ENCODE measurements at regions not wholly inside any gene's neighbourhood (a gene's known extent, or its start where the extent isn't known, plus 50 kb on each side); places are given as distances from the start of the nearest gene placed in this dataset.

DNA sequence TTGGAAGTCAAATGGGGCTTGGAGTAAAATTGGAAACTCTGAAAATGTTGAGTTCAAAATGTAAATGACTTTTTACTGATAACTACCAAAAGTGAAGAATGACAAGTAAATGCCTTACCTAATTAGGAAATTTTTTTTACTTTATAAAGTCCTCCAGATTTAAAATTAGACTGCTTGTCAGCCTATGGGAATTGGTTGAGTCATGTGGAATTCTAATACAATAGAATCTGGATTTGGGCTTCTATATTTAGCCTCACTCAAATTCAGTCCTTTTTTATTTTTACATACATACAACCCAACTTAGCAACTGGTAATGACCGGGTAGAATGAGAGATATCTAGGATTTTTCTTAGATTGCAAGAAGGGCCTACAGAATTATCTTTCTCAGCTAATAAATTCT lies 158.9 kb upstream of the CADPS start:
- Histone ChIP-seq H3K4me3 (ENCODE audit: low read length) (no peak overlapping the region), H3K27ac (ENCODE audit: low read depth, low read length) (no peak overlapping the region), H3K27me3 (ENCODE audit: control insufficient read depth in 2 of 2, insufficient read depth in 2 of 2, low read length in 2 of 2) (no peaks in the 10 kb centered on the region), H3K36me3 (ENCODE audit: control insufficient read depth in 2 of 3, insufficient read depth in 3 of 3, low read length in 3 of 3) (no peaks in the 10 kb centered on the region), H3K9me3 (ENCODE audit: control insufficient read depth in 2 of 3, low read length in 3 of 3) (no peaks in the 10 kb centered on the region), H3K4me1 (ENCODE audit: control insufficient read depth in 2 of 2, insufficient read depth in 2 of 2, low read length in 2 of 2) (no peaks in the 10 kb centered on the region)
- ATAC-seq (no peak), DNase-seq (no peak)
- POLR2A ChIA-PET = no interaction called here
- Mint-ChIP-seq H3K27me3 (no peaks in the 10 kb centered on the region), H3K36me3 (no peaks in the 10 kb centered on the region), H3K27ac (no peak overlapping the region), H3K9me3 (peaks cover 0 to 10% (median 5%) of the 10 kb centered on the region in 11 donors), H3K4me1 (no peaks in the 10 kb centered on the region), H3K4me3 (no peak overlapping the region)
- intact Hi-C loops (cut with micrococcal nuclease) = no loop called here
- CTCF ChIA-PET = no interaction called here

DNA sequence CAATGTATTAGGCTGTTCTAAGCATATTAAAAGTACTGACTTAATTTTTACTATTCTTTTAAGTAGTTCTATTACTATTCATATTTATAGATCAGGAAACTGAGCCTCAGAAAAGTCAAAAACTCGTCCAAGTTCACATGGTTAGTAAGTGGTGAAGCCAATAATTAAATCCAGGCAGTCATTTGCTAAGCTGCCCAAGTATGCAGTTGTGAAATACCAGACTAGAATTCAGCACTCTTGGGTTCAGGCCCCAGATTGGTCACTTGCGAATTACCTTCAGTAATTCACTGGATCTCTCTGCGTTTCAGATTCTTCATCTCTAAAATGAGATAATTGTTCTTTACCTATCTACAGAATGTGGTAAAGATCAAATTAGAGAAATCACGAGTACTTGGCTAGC lies 161.9 kb upstream of the CADPS start:
- Mint-ChIP-seq H3K9me3 (peaks cover 0 to 8% (median 1%) of the 10 kb centered on the region in 11 donors), H3K27ac (no peak overlapping the region), H3K36me3 (no peaks in the 10 kb centered on the region), H3K4me1 (no peaks in the 10 kb centered on the region), H3K4me3 (no peak overlapping the region), H3K27me3 (no peaks in the 10 kb centered on the region)
- Histone ChIP-seq H3K9me3 (ENCODE audit: control insufficient read depth in 2 of 3, low read length in 3 of 3) (no peaks in the 10 kb centered on the region), H3K4me3 (ENCODE audit: low read length) (no peak overlapping the region), H3K27me3 (ENCODE audit: control insufficient read depth in 2 of 2, insufficient read depth in 2 of 2, low read length in 2 of 2) (no peaks in the 10 kb centered on the region), H3K4me1 (ENCODE audit: control insufficient read depth in 2 of 2, insufficient read depth in 2 of 2, low read length in 2 of 2) (no peaks in the 10 kb centered on the region), H3K27ac (ENCODE audit: low read depth, low read length) (no peak overlapping the region), H3K36me3 (ENCODE audit: control insufficient read depth in 2 of 3, insufficient read depth in 3 of 3, low read length in 3 of 3) (no peaks in the 10 kb centered on the region)
- CTCF ChIA-PET = no interaction called here
- intact Hi-C loops (cut with micrococcal nuclease) = no loop called here
- POLR2A ChIA-PET = no interaction called here
- DNase-seq (no peak), ATAC-seq (no peak)

DNA sequence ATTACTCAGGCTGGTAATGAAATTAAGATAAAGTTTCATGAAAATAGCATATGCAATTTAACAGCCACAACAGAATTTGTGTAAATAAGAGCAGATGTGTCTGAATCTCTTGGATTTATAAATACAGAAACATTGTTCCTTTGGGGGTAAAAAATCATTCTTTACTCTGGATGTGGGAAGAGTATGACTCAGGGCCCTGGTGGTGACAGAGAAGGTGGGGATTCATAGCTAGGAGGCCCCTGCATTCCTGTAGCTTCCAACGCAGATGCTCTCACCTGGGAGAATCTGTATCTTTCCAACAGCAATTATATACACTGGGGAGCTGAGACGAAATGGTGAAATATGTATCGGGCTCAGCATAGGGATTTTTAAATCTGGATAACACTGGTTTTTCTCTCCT lies 167.6 kb upstream of the CADPS start:
- Histone ChIP-seq H3K36me3 (ENCODE audit: control insufficient read depth in 2 of 3, insufficient read depth in 3 of 3, low read length in 3 of 3) (no peaks in the 10 kb centered on the region), H3K27ac (ENCODE audit: low read depth, low read length) (no peak overlapping the region), H3K27me3 (ENCODE audit: control insufficient read depth in 2 of 2, insufficient read depth in 2 of 2, low read length in 2 of 2) (no peaks in the 10 kb centered on the region), H3K4me3 (ENCODE audit: low read length) (no peak overlapping the region), H3K9me3 (ENCODE audit: control insufficient read depth in 2 of 3, low read length in 3 of 3) (no peaks in the 10 kb centered on the region), H3K4me1 (ENCODE audit: control insufficient read depth in 2 of 2, insufficient read depth in 2 of 2, low read length in 2 of 2) (no peaks in the 10 kb centered on the region)
- Mint-ChIP-seq H3K9me3 (peaks cover 0 to 14% (median 5%) of the 10 kb centered on the region in 11 donors), H3K27ac (no peak overlapping the region), H3K36me3 (no peaks in the 10 kb centered on the region), H3K4me3 (no peak overlapping the region), H3K27me3 (no peaks in the 10 kb centered on the region), H3K4me1 (no peaks in the 10 kb centered on the region)
- intact Hi-C loops (cut with micrococcal nuclease) = no loop called here
- DNase-seq = no peak
- POLR2A ChIA-PET = no interaction called here
- no peak for ATAC-seq
- CTCF ChIA-PET = no interaction called here

DNA sequence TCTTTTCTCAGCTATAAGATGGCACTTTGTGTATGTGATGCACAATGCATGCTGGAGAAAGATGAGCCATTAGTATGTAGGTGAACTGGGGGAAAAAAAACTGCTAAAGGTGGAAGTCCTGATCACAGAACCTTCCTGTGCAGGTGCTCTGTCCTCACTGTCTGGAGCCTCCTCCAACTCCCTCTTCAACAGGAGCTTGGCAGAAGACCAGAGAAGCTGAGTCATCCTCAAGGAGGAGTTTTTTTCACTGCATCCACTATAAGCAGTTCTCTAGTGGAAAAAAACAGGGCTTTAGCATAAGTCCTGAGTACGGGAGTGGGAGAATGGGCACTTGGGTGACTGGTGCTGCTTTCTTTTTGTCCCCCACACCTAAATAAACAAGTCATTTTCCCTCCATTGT lies 168.4 kb upstream of the CADPS start:
- Mint-ChIP-seq H3K27ac (no peak overlapping the region), H3K9me3 (peaks cover 0 to 14% (median 5%) of the 10 kb centered on the region in 11 donors), H3K4me3 (no peak overlapping the region), H3K36me3 (no peaks in the 10 kb centered on the region), H3K4me1 (no peaks in the 10 kb centered on the region), H3K27me3 (no peaks in the 10 kb centered on the region)
- H3K27ac ChIP-seq (ENCODE audit: low read depth, low read length) = no peak overlapping the region
- no peaks in the 10 kb centered on the region for H3K9me3 ChIP-seq (ENCODE audit: control insufficient read depth in 2 of 3, low read length in 3 of 3)
- intact Hi-C loops (cut with micrococcal nuclease) = no loop called here
- ATAC-seq (no peak), DNase-seq (no peak)
- no peaks in the 10 kb centered on the region for H3K36me3 ChIP-seq (ENCODE audit: control insufficient read depth in 2 of 3, insufficient read depth in 3 of 3, low read length in 3 of 3)
- POLR2A ChIA-PET = no interaction called here
- no peak overlapping the region for H3K4me3 ChIP-seq (ENCODE audit: low read length)
- CTCF ChIA-PET = no interaction called here
- H3K4me1 ChIP-seq (ENCODE audit: control insufficient read depth in 2 of 2, insufficient read depth in 2 of 2, low read length in 2 of 2) = no peaks in the 10 kb centered on the region
- H3K27me3 ChIP-seq (ENCODE audit: control insufficient read depth in 2 of 2, insufficient read depth in 2 of 2, low read length in 2 of 2) = no peaks in the 10 kb centered on the region

DNA sequence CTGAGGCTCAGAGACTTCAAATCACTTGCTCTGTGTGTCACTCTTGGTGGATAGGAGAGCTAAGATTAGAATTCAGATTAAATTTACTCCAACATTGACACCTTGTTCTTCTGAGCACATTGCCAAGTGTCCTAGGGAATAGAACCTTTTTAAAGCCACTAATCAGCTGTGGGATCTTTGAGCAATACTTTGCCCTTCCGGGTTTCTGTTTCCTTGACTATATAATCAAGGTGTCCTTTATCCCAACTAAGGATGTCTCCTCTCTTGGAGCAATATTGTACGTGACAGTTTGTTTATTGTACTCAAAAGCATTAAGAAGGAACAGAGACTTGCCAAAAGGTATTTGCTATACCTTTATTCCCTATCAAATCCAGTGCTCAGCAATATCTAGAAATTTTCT lies 170.9 kb upstream of the CADPS start:
- Mint-ChIP-seq H3K4me3 (no peak overlapping the region), H3K27ac (no peak overlapping the region), H3K4me1 (no peaks in the 10 kb centered on the region), H3K36me3 (no peaks in the 10 kb centered on the region), H3K27me3 (no peaks in the 10 kb centered on the region), H3K9me3 (peaks cover 0 to 18% (median 5%) of the 10 kb centered on the region in 11 donors)
- H3K27me3 ChIP-seq (ENCODE audit: control insufficient read depth in 2 of 2, insufficient read depth in 2 of 2, low read length in 2 of 2) = no peaks in the 10 kb centered on the region
- ChIA-PET CTCF (no interaction called here), POLR2A (no interaction called here)
- no peaks in the 10 kb centered on the region for H3K36me3 ChIP-seq (ENCODE audit: control insufficient read depth in 2 of 3, insufficient read depth in 3 of 3, low read length in 3 of 3)
- no peaks in the 10 kb centered on the region for H3K9me3 ChIP-seq (ENCODE audit: control insufficient read depth in 2 of 3, low read length in 3 of 3)
- no peak overlapping the region for H3K4me3 ChIP-seq (ENCODE audit: low read length)
- H3K4me1 ChIP-seq (ENCODE audit: control insufficient read depth in 2 of 2, insufficient read depth in 2 of 2, low read length in 2 of 2) = no peaks in the 10 kb centered on the region
- ATAC-seq (no peak), DNase-seq (no peak)
- intact Hi-C loops (cut with micrococcal nuclease) = no loop called here
- H3K27ac ChIP-seq (ENCODE audit: low read depth, low read length) = no peak overlapping the region

DNA sequence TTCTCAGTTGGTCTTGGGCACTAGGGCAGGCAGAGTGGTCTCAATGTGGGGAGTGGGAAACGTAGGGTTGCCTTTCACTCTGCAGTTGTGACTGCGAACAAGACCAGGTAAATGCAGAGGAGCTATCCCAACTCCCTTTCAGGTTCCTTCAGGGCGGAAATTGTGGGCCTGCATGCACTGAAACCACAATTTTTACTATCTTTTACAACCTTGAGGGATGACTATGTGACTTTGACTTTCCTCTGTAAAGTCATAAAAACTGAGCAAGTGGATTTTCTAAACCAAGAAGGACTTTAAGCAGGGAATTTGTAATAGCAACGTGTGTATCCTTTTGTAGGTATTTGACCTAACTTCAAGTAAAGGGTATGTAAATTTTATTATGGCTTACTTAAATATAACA lies 171.4 kb upstream of the CADPS start:
- DNase-seq (no peak), ATAC-seq (no peak)
- H3K27me3 Mint-ChIP-seq = no peaks in the 10 kb centered on the region
- H3K9me3 Mint-ChIP-seq = peaks cover 0 to 18% (median 5%) of the 10 kb centered on the region in 11 donors
- no peak overlapping the region for H3K27ac Mint-ChIP-seq
- Histone ChIP-seq H3K4me1 (ENCODE audit: control insufficient read depth in 2 of 2, insufficient read depth in 2 of 2, low read length in 2 of 2) (no peaks in the 10 kb centered on the region), H3K27me3 (ENCODE audit: control insufficient read depth in 2 of 2, insufficient read depth in 2 of 2, low read length in 2 of 2) (no peaks in the 10 kb centered on the region), H3K4me3 (ENCODE audit: low read length) (no peak overlapping the region), H3K36me3 (ENCODE audit: control insufficient read depth in 2 of 3, insufficient read depth in 3 of 3, low read length in 3 of 3) (no peaks in the 10 kb centered on the region), H3K9me3 (ENCODE audit: control insufficient read depth in 2 of 3, low read length in 3 of 3) (no peaks in the 10 kb centered on the region), H3K27ac (ENCODE audit: low read depth, low read length) (no peak overlapping the region)
- POLR2A ChIA-PET = no interaction called here
- no peak overlapping the region for H3K4me3 Mint-ChIP-seq
- CTCF ChIA-PET = no interaction called here
- H3K36me3 Mint-ChIP-seq = no peaks in the 10 kb centered on the region
- intact Hi-C loops (cut with micrococcal nuclease) = no loop called here
- H3K4me1 Mint-ChIP-seq = no peaks in the 10 kb centered on the region

DNA sequence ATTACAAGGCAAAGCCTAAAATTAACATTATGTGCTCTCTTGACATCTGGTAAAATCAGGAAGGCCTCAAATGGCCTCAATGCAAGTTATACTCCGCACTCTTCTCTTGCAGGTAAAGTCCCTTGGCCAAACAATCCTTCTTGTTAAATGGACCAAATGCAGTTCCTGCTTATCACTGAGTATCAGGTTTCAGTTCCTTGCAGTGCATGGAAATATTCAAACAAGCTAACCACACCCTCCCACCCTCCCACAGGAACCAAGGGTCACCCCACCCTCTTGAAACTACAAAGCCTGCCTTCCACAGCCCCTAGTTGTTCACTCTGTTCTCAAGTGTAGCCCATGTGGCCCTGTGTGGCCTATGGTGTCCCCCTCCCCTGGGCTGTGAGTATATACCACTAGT lies 171.9 kb upstream of the CADPS start:
- intact Hi-C loops (cut with micrococcal nuclease) = no loop called here
- no peaks in the 10 kb centered on the region for H3K27me3 ChIP-seq (ENCODE audit: control insufficient read depth in 2 of 2, insufficient read depth in 2 of 2, low read length in 2 of 2)
- no peaks in the 10 kb centered on the region for H3K36me3 ChIP-seq (ENCODE audit: control insufficient read depth in 2 of 3, insufficient read depth in 3 of 3, low read length in 3 of 3)
- no peaks in the 10 kb centered on the region for H3K36me3 Mint-ChIP-seq
- peaks cover 0 to 23% (median 6%) of the 10 kb centered on the region in 11 donors for H3K9me3 Mint-ChIP-seq
- no peaks in the 10 kb centered on the region for H3K4me1 ChIP-seq (ENCODE audit: control insufficient read depth in 2 of 2, insufficient read depth in 2 of 2, low read length in 2 of 2)
- no peak overlapping the region for H3K27ac ChIP-seq (ENCODE audit: low read depth, low read length)
- no peak overlapping the region for H3K4me3 ChIP-seq (ENCODE audit: low read length)
- no peaks in the 10 kb centered on the region for H3K9me3 ChIP-seq (ENCODE audit: control insufficient read depth in 2 of 3, low read length in 3 of 3)
- ChIA-PET CTCF (no interaction called here), POLR2A (no interaction called here)
- H3K4me3 Mint-ChIP-seq = no peak overlapping the region
- no peak overlapping the region for H3K27ac Mint-ChIP-seq
- H3K27me3 Mint-ChIP-seq = no peaks in the 10 kb centered on the region
- peaks cover 0 to 1% (median 0%) of the 10 kb centered on the region in 7 donors for H3K4me1 Mint-ChIP-seq
- DNase-seq (no peak), ATAC-seq (no peak)

Measured in naive thymus-derived CD4-positive, alpha-beta T cell (primary cell).